ENCODE measurements at regions not wholly inside any gene's neighbourhood (a gene's known extent, or its start where the extent isn't known, plus 50 kb on each side); places are given as distances from the start of the nearest gene placed in this dataset.

- no peak for DNase-seq (ENCODE audit: low read depth)
Observed at GRCh38 chr6:134739299-134740026, 210.4 kb downstream of the ALDH8A1 start.

- DNase-seq (ENCODE audit: low read depth) = no peak
Observed at GRCh38 chr6:134738211-134738885, 211.6 kb downstream of the ALDH8A1 start.

- no peak for DNase-seq (ENCODE audit: low read depth)
Observed at GRCh38 chr6:134735461-134735860, 214.4 kb downstream of the ALDH8A1 start.

- no peak for DNase-seq (ENCODE audit: low read depth)
Observed at GRCh38 chr6:134734312-134734869, 215.5 kb downstream of the ALDH8A1 start.

GRCh38 chr6:134733801-134734200, 216.1 kb downstream of the ALDH8A1 start:
- no peak for DNase-seq (ENCODE audit: low read depth)

GRCh38 chr6:134732763-134733162, 217.1 kb downstream of the ALDH8A1 start:
- no peak for DNase-seq (ENCODE audit: low read depth)

GRCh38 chr6:134731615-134732014, 218.3 kb downstream of the ALDH8A1 start:
- no peak for DNase-seq (ENCODE audit: low read depth)

GRCh38 chr6:134730013-134730412, 219.9 kb downstream of the ALDH8A1 start:
- no peak for DNase-seq (ENCODE audit: low read depth)

- DNase-seq (ENCODE audit: low read depth) = no peak
Observed at GRCh38 chr6:134729561-134729960, 220.3 kb downstream of the ALDH8A1 start.

- no peak for DNase-seq (ENCODE audit: low read depth)
Observed at GRCh38 chr6:134727081-134727480, 222.8 kb downstream of the ALDH8A1 start.

GRCh38 chr6:134725590-134725989, 224.3 kb downstream of the ALDH8A1 start:
- DNase-seq (ENCODE audit: low read depth) = no peak

GRCh38 chr6:134724771-134725340, 225.0 kb downstream of the ALDH8A1 start:
- DNase-seq (ENCODE audit: low read depth) = no peak

- DNase-seq (ENCODE audit: low read depth) = no peak
Observed at GRCh38 chr6:134723081-134723871, 226.6 kb downstream of the ALDH8A1 start.

- DNase-seq (ENCODE audit: low read depth) = no peak
Observed at GRCh38 chr6:134722200-134722870, 227.6 kb downstream of the ALDH8A1 start.

GRCh38 chr6:134721060-134721405, 228.9 kb downstream of the ALDH8A1 start:
- DNase-seq (ENCODE audit: low read depth) = no peak

GRCh38 chr6:134720353-134721059, 229.4 kb downstream of the ALDH8A1 start:
- no peak for DNase-seq (ENCODE audit: low read depth)

- DNase-seq (ENCODE audit: low read depth) = no peak
Observed at GRCh38 chr6:134719911-134720310, 230.0 kb downstream of the ALDH8A1 start.

GRCh38 chr6:134719286-134719685, 230.6 kb downstream of the ALDH8A1 start:
- DNase-seq (ENCODE audit: low read depth) = no peak

GRCh38 chr6:134714679-134715078, 235.2 kb downstream of the ALDH8A1 start:
- no peak for DNase-seq (ENCODE audit: low read depth)

- DNase-seq (ENCODE audit: low read depth) = no peak
Observed at GRCh38 chr6:134714113-134714512, 235.8 kb downstream of the ALDH8A1 start.

GRCh38 chr6:134712311-134712710, 237.6 kb downstream of the ALDH8A1 start:
- no peak for DNase-seq (ENCODE audit: low read depth)

All from CMK (cell line).